ENCODE measurements at regions not wholly inside any gene's neighbourhood (a gene's known extent, or its start where the extent isn't known, plus 50 kb on each side); places are given as distances from the start of the nearest gene placed in this dataset.

DNA sequence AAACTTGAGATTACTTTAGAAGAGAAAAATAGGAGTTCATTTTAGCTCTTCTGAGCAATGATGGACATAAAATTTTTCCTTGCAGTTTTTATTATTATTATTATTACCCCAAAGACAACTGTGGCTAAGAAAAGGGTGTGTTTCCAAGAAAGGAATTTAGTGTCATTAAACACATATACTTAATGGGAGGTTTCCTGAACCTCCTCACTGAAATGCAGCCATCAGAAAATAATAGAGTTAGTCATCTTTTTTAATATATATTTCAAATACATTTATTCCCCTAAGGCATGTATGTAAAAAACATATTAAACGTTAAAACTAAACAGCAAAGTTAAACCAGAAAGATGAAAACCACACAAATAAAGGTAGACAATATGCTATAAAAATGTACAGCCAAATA is 66.8 kb downstream of the CRPPA start:
- Histone ChIP-seq H3K4me1 (peaks cover 0 to 7% (median 0%) of the 10 kb centered on the region in 10 experiments; a peak in 1 of 20 replicates), H3K4me3 (no peak overlapping the region), H3K27ac (no peak overlapping the region), H3K9ac (no peak overlapping the region), H3K36me3 (no peaks in the 10 kb centered on the region), H4K20me1 (no peaks in the 10 kb centered on the region), H3K4me2 (no peak overlapping the region), H3K27me3 (no peaks in the 10 kb centered on the region), H3K9me3 (replicated peaks in 1 of 11) (peaks cover 0 to 7% (median 6%) of the 10 kb centered on the region in 11 experiments; a peak in 11 of 22 replicates)
- no peak for TF ChIP-seq Cebpa-rat (IDR thresholded peaks at IDR 0.05)

DNA sequence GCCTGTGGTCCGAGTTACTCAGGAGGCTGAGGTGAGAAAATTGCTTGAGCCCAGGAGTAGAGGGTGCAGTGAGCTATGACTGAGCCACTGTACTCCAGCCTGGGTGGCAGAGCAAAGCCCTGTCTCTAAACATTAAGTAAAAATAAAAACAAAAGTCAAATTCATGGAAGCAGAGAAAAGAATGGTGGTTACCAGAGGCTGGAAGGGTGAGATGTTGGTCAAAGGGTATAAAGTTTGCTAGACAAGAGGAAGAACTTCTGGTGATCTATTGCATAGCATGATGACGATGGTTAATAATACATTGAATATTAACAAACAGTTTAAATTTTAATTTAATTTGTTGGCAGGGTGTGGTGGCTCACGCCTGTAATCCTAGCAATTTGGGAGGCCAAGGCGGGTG is 68.1 kb downstream of the CRPPA start:
- no peaks in the 10 kb centered on the region for H3K27me3 ChIP-seq
- no peak overlapping the region for H3K4me2 ChIP-seq
- no peaks in the 10 kb centered on the region for H4K20me1 ChIP-seq
- H3K27ac ChIP-seq, result no peak overlapping the region
- H3K9me3 ChIP-seq (replicated peaks in 1 of 11), result peaks cover 0 to 16% (median 9%) of the 10 kb centered on the region in 11 experiments; a peak in 11 of 22 replicates
- no peaks in the 10 kb centered on the region for H3K36me3 ChIP-seq
- H3K4me1 ChIP-seq, result peaks cover 0 to 9% (median 3%) of the 10 kb centered on the region in 10 experiments; a peak in 12 of 20 replicates
- TF ChIP-seq Cebpa-rat (IDR thresholded peaks at IDR 0.05), result no peak
- H3K9ac ChIP-seq, result no peak overlapping the region
- no peak overlapping the region for H3K4me3 ChIP-seq

DNA sequence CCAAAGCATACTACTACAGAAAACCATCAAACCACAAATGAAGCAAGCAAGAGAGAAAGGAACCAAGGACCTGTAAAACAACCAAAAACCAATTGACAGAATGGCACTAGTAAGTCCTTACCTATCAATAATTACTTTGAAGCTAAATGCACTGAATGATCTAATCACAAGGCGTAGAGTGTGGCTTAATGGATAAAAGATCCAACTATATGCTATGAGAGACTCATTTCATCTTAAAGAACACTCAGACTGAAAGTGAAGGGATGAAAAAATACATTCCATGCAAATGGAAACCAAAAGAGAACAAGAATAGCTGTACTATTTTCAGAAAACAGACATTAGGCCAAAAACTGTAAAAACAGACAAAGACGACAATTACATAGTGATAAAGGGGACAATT is 70.7 kb downstream of the CRPPA start:
- no peaks in the 10 kb centered on the region for H3K27me3 ChIP-seq
- H3K4me3 ChIP-seq, result no peak overlapping the region
- no peak overlapping the region for H3K27ac ChIP-seq
- H3K4me2 ChIP-seq, result no peak overlapping the region
- no peaks in the 10 kb centered on the region for H4K20me1 ChIP-seq
- H3K9ac ChIP-seq, result no peak overlapping the region
- no peak for TF ChIP-seq Cebpa-rat (IDR thresholded peaks at IDR 0.05)
- no peaks in the 10 kb centered on the region for H3K36me3 ChIP-seq
- H3K4me1 ChIP-seq, result peaks cover 5 to 31% (median 27%) of the 10 kb centered on the region in 10 experiments; a peak in 17 of 20 replicates
- H3K9me3 ChIP-seq (replicated peaks in 1 of 11), result peaks cover 0 to 16% (median 9%) of the 10 kb centered on the region in 11 experiments; a peak in 11 of 22 replicates

DNA sequence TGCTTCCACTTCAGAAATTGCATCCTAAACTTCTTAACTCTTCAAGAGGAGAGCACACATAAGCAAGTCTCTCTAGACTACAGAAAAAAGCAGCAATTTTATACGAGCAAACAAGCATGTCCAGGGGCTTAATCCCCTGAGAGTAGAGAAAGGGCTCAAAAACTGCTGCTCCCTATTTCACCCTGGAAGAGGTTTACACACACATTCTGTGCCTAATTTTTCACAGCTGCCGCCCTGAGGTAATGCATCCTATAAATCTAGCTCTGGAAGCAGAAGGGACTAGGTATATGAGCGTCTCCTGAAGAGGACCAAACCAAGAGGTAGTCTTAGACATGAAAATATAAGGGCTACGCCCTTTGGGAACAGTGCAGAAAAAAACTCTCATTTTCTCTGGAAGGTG is 73.1 kb downstream of the CRPPA start:
- Histone ChIP-seq H4K20me1 (no peaks in the 10 kb centered on the region), H3K9ac (no peak overlapping the region), H3K36me3 (no peaks in the 10 kb centered on the region), H3K27me3 (no peaks in the 10 kb centered on the region), H3K27ac (no peak overlapping the region), H3K9me3 (replicated peaks in 1 of 11) (peaks cover 5 to 28% (median 24%) of the 10 kb centered on the region in 11 experiments; a peak in 15 of 22 replicates), H3K4me2 (peak overlapping the region in 8 of 11 experiments; percentile 32 to 78 (median 68); a peak in 17 of 22 replicates), H3K4me3 (no peak overlapping the region), H3K4me1 (peaks cover 5 to 33% (median 28%) of the 10 kb centered on the region in 10 experiments; a peak in 17 of 20 replicates)
- TF ChIP-seq Cebpa-rat (IDR thresholded peaks at IDR 0.05), result no peak

DNA sequence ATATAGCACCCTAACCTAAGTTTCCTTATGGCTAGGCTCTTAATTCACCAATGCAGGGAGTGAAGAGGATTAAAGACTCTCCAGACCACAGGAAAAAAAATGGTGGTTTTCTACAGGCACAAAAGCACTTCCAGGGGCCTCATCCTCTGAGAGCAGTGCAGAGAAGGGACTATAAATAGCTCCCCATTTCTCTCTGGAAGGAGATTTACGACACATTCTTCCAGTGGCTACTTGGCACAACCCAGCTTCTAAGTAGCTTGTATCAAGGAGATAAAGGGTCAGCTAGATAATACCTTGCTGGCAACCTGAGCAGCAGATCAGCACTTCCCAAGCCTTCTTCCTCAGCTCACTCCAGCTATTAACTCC is 73.5 kb downstream of the CRPPA start:
- H3K9me3 ChIP-seq (replicated peaks in 1 of 11), result peaks cover 5 to 29% (median 24%) of the 10 kb centered on the region in 11 experiments; a peak in 15 of 22 replicates
- H3K4me2 ChIP-seq, result peak overlapping the region in 10 of 11 experiments; percentile 13 to 78 (median 65); a peak in 19 of 22 replicates
- H3K4me1 ChIP-seq, result peaks cover 5 to 33% (median 28%) of the 10 kb centered on the region in 10 experiments; a peak in 17 of 20 replicates
- H3K4me3 ChIP-seq, result no peak overlapping the region
- no peak for TF ChIP-seq Cebpa-rat (IDR thresholded peaks at IDR 0.05)
- no peaks in the 10 kb centered on the region for H4K20me1 ChIP-seq
- no peak overlapping the region for H3K9ac ChIP-seq
- no peaks in the 10 kb centered on the region for H3K36me3 ChIP-seq
- H3K27me3 ChIP-seq, result no peaks in the 10 kb centered on the region
- no peak overlapping the region for H3K27ac ChIP-seq

DNA sequence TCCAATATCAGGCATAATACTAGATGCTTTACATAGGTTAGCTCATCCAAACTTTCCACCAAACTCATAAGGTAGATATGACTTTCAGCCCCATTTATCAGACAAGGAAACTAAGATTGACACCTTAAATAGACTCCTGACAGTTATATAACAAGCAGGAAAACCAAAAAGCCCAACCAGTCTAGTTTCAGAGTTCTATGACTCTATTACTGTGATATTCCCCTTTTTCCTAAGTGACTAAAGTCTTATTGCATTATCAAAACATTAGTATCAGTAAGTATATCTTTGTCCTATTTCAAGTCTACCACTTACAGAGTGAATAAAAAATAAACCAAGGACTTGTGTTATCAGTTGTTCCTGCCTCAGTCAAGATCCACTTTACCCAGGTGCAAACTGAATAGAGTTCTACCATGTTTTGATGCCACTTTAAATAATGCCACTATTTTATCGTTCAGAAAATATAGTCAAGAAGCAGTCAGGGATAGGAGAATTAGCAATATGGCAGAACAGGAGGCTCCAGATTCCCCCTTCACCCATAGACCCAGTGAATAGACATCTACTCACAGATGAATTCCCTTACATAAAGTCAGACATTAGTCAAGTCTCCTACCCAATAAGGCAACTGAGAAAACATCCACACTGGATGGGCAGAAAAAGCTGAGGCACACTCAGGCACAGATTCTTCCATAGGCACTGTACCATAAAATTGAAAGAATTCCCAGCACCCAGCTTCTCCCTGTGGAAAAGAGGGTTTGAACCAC is 74.1 kb downstream of the CRPPA start:
- H3K4me2 ChIP-seq, result peak overlapping the region in 10 of 11 experiments; percentile 13 to 78 (median 65); a peak in 18 of 22 replicates
- no peak overlapping the region for H3K9ac ChIP-seq
- H3K4me1 ChIP-seq, result peaks cover 5 to 33% (median 28%) of the 10 kb centered on the region in 10 experiments; a peak in 17 of 20 replicates
- no peaks in the 10 kb centered on the region for H4K20me1 ChIP-seq
- no peak overlapping the region for H3K4me3 ChIP-seq
- H3K27ac ChIP-seq, result no peak overlapping the region
- no peak for TF ChIP-seq Cebpa-rat (IDR thresholded peaks at IDR 0.05)
- no peaks in the 10 kb centered on the region for H3K27me3 ChIP-seq
- no peaks in the 10 kb centered on the region for H3K36me3 ChIP-seq
- H3K9me3 ChIP-seq (replicated peaks in 1 of 11), result peaks cover 5 to 29% (median 24%) of the 10 kb centered on the region in 11 experiments; a peak in 15 of 22 replicates

DNA sequence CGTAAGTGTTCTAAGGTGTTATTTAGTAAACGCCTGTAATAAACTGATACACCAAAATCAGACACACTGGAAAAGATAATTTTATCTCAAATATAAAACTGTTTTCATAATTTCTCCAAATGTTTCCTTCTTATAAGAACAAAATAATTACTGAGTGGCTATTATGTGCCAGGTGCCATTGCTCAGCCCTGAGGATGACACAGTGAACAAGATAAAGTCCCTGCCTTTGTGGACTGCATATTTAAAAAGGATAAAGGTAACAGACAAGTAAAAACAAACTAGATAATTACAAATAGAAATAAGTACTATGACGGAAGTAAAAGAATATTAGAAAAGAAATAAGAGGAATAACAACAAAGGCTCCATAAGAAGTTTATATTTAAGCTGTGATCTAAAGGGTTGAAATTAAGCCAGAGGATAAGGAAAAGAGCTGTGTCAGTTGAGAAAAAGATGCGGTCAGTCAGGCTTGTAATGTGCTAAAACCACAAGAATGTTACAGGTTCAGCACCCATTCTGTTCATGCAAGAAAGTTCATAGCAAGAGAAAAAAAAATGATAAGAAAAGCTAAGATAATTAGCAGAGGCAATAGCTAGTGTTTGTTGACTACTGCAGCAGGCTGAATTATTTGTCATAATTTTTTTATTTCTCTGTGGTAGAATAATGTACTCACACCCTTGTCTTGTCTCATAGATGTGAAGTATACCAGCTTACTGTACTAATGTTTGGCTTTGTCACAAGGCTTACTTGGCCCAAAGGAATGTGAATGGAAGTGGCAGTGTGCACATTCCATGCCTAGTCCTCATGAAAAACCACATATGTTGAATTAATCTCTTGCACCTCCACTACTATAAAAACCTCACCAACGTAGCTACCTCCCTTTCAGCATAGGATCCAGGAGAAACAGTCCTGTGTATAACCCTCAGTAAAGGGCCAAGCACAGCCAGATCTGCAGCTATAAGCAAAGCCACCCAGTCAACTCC is 75.1 kb downstream of the CRPPA start:
- H3K9ac ChIP-seq, result no peak overlapping the region
- H3K9me3 ChIP-seq (replicated peaks in 1 of 11), result peaks cover 5 to 29% (median 24%) of the 10 kb centered on the region in 11 experiments; a peak in 15 of 22 replicates
- TF ChIP-seq Cebpa-rat (IDR thresholded peaks at IDR 0.05), result no peak
- H3K4me3 ChIP-seq, result no peak overlapping the region
- H3K4me2 ChIP-seq, result peak overlapping the region in 9 of 11 experiments; percentile 7 to 78 (median 65); a peak in 16 of 22 replicates
- H3K4me1 ChIP-seq, result peaks cover 5 to 33% (median 28%) of the 10 kb centered on the region in 10 experiments; a peak in 17 of 20 replicates
- no peak overlapping the region for H3K27ac ChIP-seq
- no peaks in the 10 kb centered on the region for H3K27me3 ChIP-seq
- no peaks in the 10 kb centered on the region for H3K36me3 ChIP-seq
- no peaks in the 10 kb centered on the region for H4K20me1 ChIP-seq

DNA sequence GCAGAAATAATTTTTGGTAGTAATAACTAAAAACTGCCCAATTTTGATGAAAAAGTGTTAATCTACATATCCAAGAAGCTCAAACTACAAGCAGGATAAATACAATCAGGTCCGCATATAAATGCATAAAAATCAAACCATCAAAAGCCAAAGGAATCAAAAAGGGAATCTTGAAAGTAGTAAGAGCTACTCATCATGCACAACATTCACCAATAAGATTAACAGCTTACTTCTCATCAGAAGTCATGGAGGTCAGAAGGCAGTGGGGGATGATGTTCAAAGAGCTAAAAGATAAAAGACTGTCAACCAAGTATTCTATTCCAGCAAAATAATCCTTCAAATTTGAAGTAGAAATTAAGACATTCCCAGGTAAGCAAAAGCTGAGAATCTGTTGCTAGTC is 76.4 kb downstream of the CRPPA start:
- H3K36me3 ChIP-seq, result no peaks in the 10 kb centered on the region
- peaks cover 5 to 33% (median 28%) of the 10 kb centered on the region in 10 experiments; a peak in 17 of 20 replicates for H3K4me1 ChIP-seq
- no peaks in the 10 kb centered on the region for H3K27me3 ChIP-seq
- no peak overlapping the region for H3K4me2 ChIP-seq
- peaks cover 5 to 26% (median 21%) of the 10 kb centered on the region in 11 experiments; a peak in 15 of 22 replicates for H3K9me3 ChIP-seq (replicated peaks in 1 of 11)
- no peak overlapping the region for H3K9ac ChIP-seq
- TF ChIP-seq Cebpa-rat (IDR thresholded peaks at IDR 0.05), result no peak
- no peak overlapping the region for H3K4me3 ChIP-seq
- no peaks in the 10 kb centered on the region for H4K20me1 ChIP-seq
- no peak overlapping the region for H3K27ac ChIP-seq

Measured in BLaER1 treated with 17β-estradiol and CSF1 and Interleukin-3, amounts not matched to agents 10 nM and 100 nM (cell line).